ENCODE measurements at regions not wholly inside any gene's neighbourhood (a gene's known extent, or its start where the extent isn't known, plus 50 kb on each side); places are given as distances from the start of the nearest gene placed in this dataset.
"Not testable (repeated sequence)": the region's sequence is repeated elsewhere in the genome, so short reads cannot be mapped to it uniquely, and the experiment has no call there.

- TF ChIP-seq POLR2A (IDR thresholded peaks at IDR 0.05) (no peak), POLR2AphosphoS5 (IDR thresholded peaks at IDR 0.05; ENCODE audit: insufficient read depth in 1 of 2, low read depth in 1 of 2) (no peak)
- TF ChIP-seq, protein P1, sequence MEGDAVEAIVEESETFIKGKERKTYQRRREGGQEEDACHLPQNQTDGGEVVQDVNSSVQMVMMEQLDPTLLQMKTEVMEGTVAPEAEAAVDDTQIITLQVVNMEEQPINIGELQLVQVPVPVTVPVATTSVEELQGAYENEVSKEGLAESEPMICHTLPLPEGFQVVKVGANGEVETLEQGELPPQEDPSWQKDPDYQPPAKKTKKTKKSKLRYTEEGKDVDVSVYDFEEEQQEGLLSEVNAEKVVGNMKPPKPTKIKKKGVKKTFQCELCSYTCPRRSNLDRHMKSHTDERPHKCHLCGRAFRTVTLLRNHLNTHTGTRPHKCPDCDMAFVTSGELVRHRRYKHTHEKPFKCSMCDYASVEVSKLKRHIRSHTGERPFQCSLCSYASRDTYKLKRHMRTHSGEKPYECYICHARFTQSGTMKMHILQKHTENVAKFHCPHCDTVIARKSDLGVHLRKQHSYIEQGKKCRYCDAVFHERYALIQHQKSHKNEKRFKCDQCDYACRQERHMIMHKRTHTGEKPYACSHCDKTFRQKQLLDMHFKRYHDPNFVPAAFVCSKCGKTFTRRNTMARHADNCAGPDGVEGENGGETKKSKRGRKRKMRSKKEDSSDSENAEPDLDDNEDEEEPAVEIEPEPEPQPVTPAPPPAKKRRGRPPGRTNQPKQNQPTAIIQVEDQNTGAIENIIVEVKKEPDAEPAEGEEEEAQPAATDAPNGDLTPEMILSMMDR (IDR thresholded peaks at IDR 0.05): no peak
These were observed 1055.1 kb upstream of the PCDH10 start for GRCh38 chr4:132094017-132094416.

DNA sequence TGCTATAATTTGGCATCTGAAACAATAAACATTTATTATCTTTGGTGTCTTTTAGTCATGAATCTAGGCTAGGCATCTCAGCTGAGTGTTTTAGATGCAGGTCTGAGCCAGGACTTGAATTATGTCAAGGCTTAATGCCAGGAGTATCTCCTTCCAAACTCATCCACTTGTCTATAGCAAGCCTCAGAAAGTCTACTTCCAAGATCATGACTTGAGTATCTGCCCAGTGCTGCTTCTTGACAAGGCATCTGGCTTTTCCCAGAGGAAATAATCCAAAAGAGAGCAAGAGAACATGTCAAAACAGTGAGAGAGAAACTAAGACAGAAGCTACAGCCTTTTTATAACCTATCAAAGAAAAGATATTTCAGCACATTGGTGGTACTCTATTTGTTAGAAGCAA is 1052.1 kb upstream of the PCDH10 start:
- intact Hi-C loops (cut with DNase I): no loop called here
- H3K27ac ChIP-seq: no peak overlapping the region
- no peaks in the 10 kb centered on the region for H3K36me3 ChIP-seq
- H3K27me3 ChIP-seq: no peaks in the 10 kb centered on the region
- no peaks in the 10 kb centered on the region for H3K4me1 ChIP-seq
- TF ChIP-seq, protein P1 (IDR thresholded peaks at IDR 0.05): no peak
- TF ChIP-seq POLR2A (IDR thresholded peaks at IDR 0.05) (no peak), POLR2AphosphoS5 (IDR thresholded peaks at IDR 0.05; ENCODE audit: insufficient read depth in 1 of 2, low read depth in 1 of 2) (no peak)
- no peaks in the 10 kb centered on the region for H3K9me3 ChIP-seq
- H3K4me3 ChIP-seq: no peak overlapping the region
- no peak for DNase-seq (ENCODE audit: extremely low spot score in 2 of 2)

More at GRCh38 chr4:132094017-132094416, 1055.1 kb upstream of the PCDH10 start:
- H3K4me1 ChIP-seq: no peaks in the 10 kb centered on the region
- intact Hi-C loops (cut with DNase I): no loop called here
- no peaks in the 10 kb centered on the region for H3K9me3 ChIP-seq
- H3K36me3 ChIP-seq: no peaks in the 10 kb centered on the region
- H3K27me3 ChIP-seq: no peaks in the 10 kb centered on the region
- DNase-seq (ENCODE audit: extremely low spot score in 2 of 2): no peak
- no peak overlapping the region for H3K27ac ChIP-seq
- no peak overlapping the region for H3K4me3 ChIP-seq

- Histone ChIP-seq H3K4me3 (no peak overlapping the region), H3K27ac (no peak overlapping the region), H3K27me3 (no peaks in the 10 kb centered on the region), H3K4me1 (no peaks in the 10 kb centered on the region), H3K9me3 (no peaks in the 10 kb centered on the region), H3K36me3 (no peaks in the 10 kb centered on the region)
- intact Hi-C loops (cut with DNase I): no loop called here
- TF ChIP-seq POLR2AphosphoS5 (IDR thresholded peaks at IDR 0.05; ENCODE audit: insufficient read depth in 1 of 2, low read depth in 1 of 2): no peak
- TF ChIP-seq, protein P1 (IDR thresholded peaks at IDR 0.05): no peak
- no peak for TF ChIP-seq POLR2A (IDR thresholded peaks at IDR 0.05)
- DNase-seq (ENCODE audit: extremely low spot score in 2 of 2): no peak
These were observed 1047.6 kb upstream of the PCDH10 start for GRCh38 chr4:132101526-132101925.

- DNase-seq (ENCODE audit: extremely low spot score in 2 of 2): no peak
- Histone ChIP-seq H3K4me1 (no peaks in the 10 kb centered on the region), H3K27ac (no peak overlapping the region), H3K36me3 (no peaks in the 10 kb centered on the region), H3K4me3 (no peak overlapping the region), H3K9me3 (no peaks in the 10 kb centered on the region), H3K27me3 (no peaks in the 10 kb centered on the region)
- TF ChIP-seq, protein P1 (IDR thresholded peaks at IDR 0.05): no peak
- TF ChIP-seq POLR2AphosphoS5 (IDR thresholded peaks at IDR 0.05; ENCODE audit: insufficient read depth in 1 of 2, low read depth in 1 of 2): no peak
- intact Hi-C loops (cut with DNase I): no loop called here
These were observed 1040.3 kb upstream of the PCDH10 start for GRCh38 chr4:132108784-132109183.

DNA sequence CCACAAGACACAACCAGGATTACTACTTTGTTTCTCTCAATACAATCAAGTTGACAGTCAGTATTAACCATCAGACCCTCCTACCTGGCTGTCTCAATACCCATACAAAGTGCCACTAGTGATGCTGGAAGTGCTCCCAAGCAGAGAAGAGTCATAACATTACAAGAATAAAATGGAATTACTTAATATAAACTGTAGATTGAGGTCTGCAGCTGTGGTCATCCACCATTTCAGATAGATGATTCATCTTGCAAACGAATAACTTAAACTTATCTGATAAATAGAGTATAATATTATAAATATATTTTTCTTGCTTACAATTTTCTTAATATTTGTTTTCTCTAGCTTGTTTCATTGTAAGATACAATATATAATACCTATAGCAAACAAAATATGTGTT is 1034.2 kb upstream of the PCDH10 start:
- Histone ChIP-seq H3K36me3 (no peaks in the 10 kb centered on the region), H3K4me1 (no peaks in the 10 kb centered on the region), H3K27me3 (no peaks in the 10 kb centered on the region), H3K4me3 (no peak overlapping the region), H3K9me3 (no peaks in the 10 kb centered on the region), H3K27ac (no peak overlapping the region)
- no peak for TF ChIP-seq POLR2A (IDR thresholded peaks at IDR 0.05)
- intact Hi-C loops (cut with DNase I): no loop called here
- no peak for DNase-seq (ENCODE audit: extremely low spot score in 2 of 2)

DNA sequence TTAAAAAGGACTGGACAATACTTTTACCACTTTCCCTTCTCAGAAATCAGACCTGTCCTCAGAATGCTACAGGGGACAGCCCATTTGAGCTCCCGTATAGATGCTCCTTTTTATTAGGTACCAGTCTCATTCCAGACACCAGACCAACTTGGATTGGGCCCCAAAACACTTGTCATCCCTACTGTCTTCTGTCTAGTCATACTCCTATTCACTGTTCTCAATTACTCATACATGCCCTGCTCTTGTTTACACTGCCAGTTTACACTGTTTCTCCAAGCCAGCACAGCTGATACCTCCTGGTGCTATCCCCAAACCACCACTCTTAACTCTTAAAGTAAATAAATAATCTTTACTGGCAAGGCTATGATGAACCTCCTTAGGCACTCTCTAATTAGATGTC is 1026.4 kb upstream of the PCDH10 start:
- H3K36me3 ChIP-seq; H3K4me3 ChIP-seq; H3K27me3 ChIP-seq; DNase-seq (ENCODE audit: extremely low spot score in 2 of 2); H3K9me3 ChIP-seq; intact Hi-C loops (cut with DNase I); H3K4me1 ChIP-seq; H3K27ac ChIP-seq: not testable (repeated sequence)
